ENCODE measurements at regions not wholly inside any gene's neighbourhood (a gene's known extent, or its start where the extent isn't known, plus 50 kb on each side); places are given as distances from the start of the nearest gene placed in this dataset.
"Not testable (repeated sequence)": the region's sequence is repeated elsewhere in the genome, so short reads cannot be mapped to it uniquely, and the experiment has no call there.

- not testable (repeated sequence) for DNase-seq
These were observed 70.2 kb downstream of the ZNF726 start for GRCh38 chr19:23984911-23985310.

- no peak for DNase-seq
These were observed 71.9 kb downstream of the ZNF726 start for GRCh38 chr19:23986623-23987022.

GRCh38 chr19:23991170-23991569 lies 76.5 kb downstream of the ZNF726 start:
- no peak for DNase-seq

GRCh38 chr19:23992348-23992747 lies 77.7 kb downstream of the ZNF726 start:
- DNase-seq, result no peak

- DNase-seq, result no peak
These were observed 78.8 kb downstream of the ZNF726 start for GRCh38 chr19:23993440-23993839.

GRCh38 chr19:23996549-23996948 lies 81.9 kb downstream of the ZNF726 start:
- DNase-seq, result no peak

GRCh38 chr19:23998568-23998967 lies 83.9 kb downstream of the ZNF726 start:
- no peak for DNase-seq

- no peak for DNase-seq
These were observed 85.3 kb downstream of the ZNF726 start for GRCh38 chr19:23999821-24000610.

GRCh38 chr19:24000656-24001055 lies 86.0 kb downstream of the ZNF726 start:
- DNase-seq, result no peak

GRCh38 chr19:24002256-24002945 lies 84.6 kb upstream of the ZNF254 start:
- no peak for DNase-seq

- no peak for DNase-seq
These were observed 83.5 kb upstream of the ZNF254 start for GRCh38 chr19:24003537-24003936.

- DNase-seq, result no peak
These were observed 82.8 kb upstream of the ZNF254 start for GRCh38 chr19:24004166-24004565.

- no peak for DNase-seq
These were observed 56.9 kb upstream of the ZNF254 start for GRCh38 chr19:24029941-24030636.

GRCh38 chr19:24032651-24033050 lies 54.3 kb upstream of the ZNF254 start:
- DNase-seq, result no peak

GRCh38 chr19:24033301-24033962 lies 53.6 kb upstream of the ZNF254 start:
- DNase-seq, result peak; percentile 72

- no peak for DNase-seq
These were observed 53.0 kb upstream of the ZNF254 start for GRCh38 chr19:24033963-24034342.

- DNase-seq, result not testable (repeated sequence)
These were observed 51.6 kb upstream of the ZNF254 start for GRCh38 chr19:24035261-24035880.

Measured in activated CD8-positive, alpha-beta memory T cell treated with anti-CD3 and anti-CD28 coated beads, Interleukin-2, amount 50 U/mL, for 4 hours (primary cell).